ENCODE measurements at regions not wholly inside any gene's neighbourhood (a gene's known extent, or its start where the extent isn't known, plus 50 kb on each side); places are given as distances from the start of the nearest gene placed in this dataset.
A peak's percentile ranks its signal among the peaks of the same experiment; 100 is the strongest.

DNA sequence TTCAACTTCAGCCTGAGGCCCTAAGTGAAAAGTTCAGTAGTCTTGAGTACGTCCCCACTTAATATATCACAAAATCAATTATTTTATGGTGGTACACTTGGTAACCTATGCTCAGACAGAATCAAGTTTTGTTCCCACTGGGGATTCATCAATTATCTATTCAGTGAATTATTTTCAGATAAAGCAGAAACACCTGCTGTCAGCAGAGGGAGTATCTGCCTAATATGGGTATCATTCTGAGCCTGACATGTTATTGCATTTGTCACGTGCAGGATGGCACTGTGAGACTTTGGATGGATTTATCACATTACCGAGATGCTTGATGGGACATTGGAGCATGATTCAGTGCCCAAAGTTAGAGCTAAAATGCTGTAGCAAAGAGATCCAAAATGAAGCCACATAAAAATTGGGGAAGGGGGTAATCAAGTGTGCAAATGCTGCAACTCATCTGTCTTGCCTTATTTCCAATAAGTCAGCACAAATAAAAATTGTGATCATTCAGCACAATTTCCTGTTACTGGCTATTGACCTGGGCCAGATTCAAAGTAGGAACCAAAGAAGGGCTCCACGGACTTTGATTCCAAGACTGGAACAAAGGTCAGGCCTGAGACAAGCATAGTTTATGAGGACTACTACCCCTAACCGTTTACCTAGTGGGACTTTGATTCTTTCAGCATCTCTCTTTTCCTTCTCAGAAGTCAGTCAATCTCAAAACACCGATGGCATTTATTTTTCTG is 657.6 kb downstream of the LMO4 start:
- no peak for DNase-seq

DNA sequence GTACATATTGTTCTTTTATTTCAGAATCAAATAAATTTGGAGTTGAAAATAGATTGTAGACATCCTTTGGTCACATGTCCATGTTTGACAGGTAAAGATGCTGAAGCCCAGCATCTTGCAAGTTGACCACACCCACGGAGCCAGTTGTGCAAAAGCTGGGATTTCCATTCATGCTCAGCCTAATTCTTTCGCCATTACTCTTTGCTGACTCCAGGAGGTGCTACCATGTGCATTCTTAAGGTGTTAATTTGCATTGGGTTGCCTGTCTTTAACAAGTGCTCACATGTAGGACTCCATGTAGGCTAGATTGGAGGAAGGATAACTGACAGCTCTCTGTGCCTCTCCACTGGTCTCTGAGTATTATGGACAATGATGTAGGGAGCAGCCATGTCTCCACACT is 660.7 kb downstream of the LMO4 start:
- no peak for DNase-seq

DNA sequence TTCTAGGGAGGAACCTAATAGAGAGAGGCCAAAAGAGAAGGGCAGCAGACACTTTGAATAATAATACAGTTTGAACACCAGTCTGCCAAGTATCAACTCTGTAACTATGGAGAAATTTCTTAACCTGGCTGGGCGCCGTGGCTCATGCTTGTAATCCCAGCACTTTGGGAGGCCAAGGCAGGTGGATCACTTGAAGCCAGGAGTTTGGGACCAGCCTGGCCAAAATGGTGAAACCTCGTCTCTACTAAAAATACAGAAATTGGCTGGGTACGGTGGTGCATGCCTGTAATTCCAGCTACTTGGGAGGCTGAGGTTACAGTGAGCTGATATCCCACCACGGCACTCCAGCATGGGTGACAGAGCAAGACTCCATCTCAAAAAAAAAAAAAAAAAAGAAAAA is 663.9 kb downstream of the LMO4 start:
- DNase-seq, result peak in 9 of 51 donors; percentile 1 to 22 (median 7)

DNA sequence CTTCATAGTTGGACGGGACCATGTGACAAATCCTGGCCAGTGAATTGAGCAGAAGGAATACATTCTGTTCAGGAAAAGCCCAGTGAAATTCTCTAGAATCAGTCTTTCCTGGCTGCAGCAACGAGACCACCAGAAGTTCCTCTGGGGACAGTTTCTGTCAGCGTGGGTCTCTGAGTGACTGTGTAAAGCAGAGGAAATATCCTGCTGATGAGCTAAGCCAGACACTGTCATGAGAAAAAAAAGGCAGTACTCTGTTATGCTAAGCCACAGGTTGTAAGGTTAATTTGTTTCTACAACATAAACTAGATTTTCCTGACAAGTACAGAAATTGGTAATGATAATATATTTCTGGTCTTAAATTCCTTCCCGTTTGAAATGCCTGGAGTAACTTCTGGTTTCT is 664.4 kb downstream of the LMO4 start:
- no peak for DNase-seq

DNA sequence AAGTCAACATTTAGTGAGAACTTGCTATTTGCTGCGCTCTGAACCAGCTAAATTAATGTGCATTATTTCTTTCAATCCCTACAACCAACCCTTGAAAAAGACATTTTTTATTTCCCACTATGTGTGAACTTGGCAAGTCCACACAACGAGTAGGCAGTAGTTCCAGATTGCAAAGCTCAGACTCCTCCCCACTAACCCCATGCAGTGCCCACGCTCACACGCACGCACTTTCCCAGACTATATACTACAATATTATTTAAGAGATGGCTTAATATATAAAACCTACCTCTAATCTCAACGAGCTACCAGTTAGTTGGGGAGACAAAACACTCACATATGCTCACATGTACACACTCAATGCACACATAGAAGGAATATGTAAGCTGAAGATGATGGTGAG is 671.2 kb downstream of the LMO4 start:
- DNase-seq, result no peak

DNA sequence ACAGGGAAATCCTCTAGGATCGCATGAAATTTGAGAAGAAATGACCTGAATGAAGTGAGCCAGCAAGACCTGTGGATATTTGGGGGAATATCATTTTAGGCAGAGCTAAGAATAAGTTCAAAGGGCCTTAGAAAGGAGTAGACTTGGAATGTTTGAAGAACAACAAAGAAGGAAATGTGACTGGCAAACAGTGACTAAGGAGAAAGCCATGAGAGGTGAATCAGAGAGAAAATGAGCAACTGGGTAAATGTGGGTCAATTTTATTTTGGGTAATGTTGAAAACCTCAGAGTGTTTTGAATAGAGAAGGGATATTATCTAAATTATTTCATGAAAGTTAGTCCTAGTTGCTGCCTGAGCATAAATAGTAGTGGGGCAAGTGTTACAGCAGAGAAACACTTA is 672.8 kb downstream of the LMO4 start:
- DNase-seq, result no peak

DNA sequence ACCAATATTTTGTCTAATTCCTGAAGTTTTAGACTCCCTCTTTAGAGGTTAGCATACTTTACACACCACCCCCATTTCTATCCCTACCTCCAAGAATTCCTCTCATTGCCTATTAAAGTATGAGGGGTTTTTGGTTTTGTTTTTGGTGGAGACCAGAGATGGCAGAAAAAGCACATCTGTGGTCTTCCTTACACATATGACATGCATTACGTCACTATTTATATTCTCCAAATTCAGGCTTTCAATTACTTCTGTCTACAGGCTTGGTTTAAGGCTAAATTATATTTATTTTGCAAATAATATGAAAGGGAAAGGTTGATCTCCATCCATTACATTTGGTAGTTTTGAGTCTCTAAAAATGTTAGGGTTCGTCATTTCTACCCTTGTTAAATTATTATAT is 674.6 kb downstream of the LMO4 start:
- DNase-seq, result no peak

DNA sequence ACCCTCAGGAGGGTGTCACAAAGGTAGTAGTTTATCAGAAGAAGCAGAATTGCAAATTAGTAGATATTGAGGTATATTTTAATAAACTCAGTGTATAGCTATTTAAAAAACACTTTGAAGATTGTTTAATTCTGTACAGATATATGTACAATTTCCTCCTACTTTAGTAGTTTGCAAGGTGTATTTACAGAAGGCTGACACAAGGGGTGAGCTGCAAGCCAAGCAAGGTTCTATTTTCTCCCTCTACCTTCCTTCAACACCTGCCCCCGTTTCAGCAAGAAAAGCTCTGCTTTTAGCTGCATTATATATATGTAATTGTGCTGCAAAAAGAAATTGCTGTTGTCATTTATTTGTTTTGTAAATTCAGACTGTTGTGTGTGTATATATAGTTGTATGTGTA is 674.2 kb upstream of the PKN2 start:
- DNase-seq, result no peak

DNA sequence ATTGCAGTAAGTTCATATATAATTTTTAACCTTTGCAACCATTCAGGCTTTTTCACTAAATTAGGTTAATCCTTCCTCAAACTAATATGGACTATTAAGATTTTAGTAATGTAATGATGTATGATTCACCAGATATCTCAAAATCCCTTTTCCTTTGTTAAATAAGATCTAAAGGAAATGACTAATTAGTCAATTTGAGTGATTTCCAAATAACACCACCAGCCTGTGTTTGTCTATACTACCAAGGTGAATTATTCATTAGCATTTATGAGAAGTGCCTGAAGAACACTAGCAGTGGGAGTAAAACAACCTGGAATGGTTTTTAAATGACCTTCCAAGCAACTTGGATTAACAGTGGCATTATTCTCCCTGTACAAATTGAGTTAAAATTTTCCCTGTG is 670.6 kb upstream of the PKN2 start:
- DNase-seq, result no peak

DNA sequence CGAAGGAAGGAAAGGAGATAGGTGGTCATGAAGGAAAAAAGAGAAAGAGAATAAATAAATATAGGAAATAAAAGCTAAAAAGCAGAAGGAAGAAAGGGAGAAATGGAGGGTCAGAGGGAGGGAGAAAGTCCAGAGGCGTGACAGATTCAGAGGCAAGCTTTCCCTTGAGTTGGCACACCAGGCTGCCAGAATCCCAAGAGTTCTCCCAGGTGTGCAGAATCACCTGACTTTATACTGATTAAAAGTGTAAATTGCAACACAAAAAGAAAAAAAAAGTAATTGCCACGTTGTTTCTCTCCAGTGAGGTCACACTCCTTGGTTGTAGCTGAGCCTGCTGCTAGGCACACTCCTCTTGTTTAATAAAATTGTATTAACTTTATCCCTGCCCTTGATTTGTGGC is 669.9 kb upstream of the PKN2 start:
- DNase-seq, result no peak

DNA sequence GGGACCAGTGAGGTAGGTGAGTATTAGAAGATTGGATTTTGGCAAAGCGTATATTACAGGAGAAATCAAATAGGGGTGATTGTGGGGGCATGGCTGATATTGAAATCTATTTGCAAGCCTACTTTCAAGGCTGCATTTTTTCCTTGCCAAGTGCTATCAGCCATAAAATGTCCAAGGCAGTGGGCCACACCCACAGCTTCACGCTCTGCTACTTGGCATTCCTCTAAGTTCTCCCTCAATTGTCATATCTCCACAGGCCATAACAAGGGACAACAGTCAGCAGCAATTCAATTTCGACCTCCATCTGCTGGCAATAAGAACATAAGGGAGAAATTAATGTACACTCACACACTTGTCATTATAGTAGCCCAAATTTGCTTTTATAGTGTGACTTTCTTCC is 667.1 kb upstream of the PKN2 start:
- no peak for DNase-seq

DNA sequence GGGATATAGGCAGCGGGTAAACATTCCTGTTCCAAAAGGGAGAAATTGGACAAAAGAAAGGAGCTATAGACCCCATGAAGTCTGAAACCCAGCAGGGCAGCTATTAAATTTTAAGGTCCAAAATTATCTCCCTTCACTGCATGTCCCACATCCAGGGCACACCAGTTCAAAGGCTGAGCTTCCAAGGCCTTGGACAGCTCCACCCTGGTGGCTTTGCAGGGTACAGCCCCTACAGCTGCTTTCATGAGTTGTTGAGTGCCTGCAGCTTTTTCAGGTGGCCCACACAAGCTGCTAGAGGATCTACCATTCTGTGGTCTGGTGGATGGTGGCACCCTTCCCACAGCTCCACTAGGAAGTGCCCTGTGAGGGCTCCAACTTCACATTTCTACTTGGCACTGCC is 662.5 kb upstream of the PKN2 start:
- DNase-seq, result no peak

DNA sequence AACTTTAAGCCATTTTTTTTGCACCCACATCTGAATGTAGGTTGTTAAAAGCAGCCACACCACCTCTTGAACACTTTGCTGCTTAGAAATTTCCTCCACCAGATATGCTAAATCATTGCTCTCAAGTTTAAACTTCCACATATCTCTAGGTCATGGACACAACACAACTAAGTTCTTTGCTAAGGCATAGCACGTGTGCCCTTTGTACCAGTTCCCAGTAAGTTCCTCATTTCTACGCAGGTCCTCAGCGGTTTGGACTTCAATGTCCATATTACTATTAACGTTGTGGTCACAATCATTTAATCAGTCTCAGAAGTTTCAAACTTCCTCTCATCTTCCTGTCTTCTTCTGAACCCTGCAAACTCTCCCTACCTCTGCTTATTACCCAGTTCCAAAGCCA is 661.6 kb upstream of the PKN2 start:
- DNase-seq, result no peak

DNA sequence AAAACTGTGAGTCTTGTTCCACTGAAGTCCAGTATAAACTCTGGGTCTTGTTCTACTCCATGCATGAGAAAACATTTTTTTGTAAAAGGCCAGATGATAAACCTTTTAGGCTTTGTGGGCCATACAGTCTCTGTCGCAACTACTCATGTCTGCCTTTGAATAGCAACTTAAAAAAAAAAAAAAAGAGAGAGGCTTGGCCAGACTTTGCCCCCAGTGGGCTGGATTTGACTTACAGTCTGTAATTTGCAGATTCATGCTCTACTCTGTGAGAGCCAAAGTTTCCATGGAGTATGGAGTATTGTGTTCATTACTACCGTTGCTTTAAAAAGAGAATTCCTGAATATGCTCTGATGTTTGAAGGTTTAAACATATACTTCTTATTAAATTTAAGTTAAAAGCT is 654.9 kb upstream of the PKN2 start:
- no peak for DNase-seq

DNA sequence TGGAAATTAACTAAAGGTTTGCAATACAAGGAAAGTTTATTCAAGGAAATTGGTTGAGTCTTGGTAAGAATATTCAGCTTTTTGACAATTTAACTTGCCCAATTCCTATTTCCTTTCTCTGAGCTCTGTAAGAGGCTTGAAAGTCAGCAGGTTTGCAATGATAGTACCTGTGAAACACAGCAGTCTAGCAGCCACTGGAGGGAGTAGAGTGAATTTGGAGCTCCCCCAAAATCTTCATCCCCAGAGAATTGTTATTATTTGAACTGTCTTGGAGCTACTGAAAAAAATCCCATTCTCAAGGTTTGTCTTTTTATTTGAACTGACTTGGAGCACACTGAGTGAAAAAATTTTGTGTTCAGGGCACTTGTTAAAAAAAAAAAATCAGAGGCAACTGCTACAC is 654.2 kb upstream of the PKN2 start:
- no peak for DNase-seq

DNA sequence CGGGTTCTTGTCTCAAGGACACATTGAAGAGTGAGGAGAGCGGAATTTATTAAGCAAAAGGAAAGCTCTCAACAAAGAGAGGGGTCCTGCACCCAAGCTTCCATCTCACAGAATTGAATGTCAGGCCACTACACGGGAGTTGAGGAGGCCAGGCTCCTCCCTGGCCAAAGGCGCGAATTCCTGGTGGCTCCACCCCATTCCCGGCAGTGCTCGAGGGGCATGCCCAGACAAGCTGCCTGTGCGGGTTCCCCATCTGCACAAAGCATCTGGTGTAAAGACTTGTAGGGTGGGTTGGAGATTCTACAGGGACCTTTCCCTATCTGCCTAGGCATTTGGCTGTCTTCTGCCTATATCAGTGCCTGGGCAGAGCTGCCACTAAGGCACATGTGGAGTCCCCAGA is 648.5 kb upstream of the PKN2 start:
- no peak for DNase-seq

DNA sequence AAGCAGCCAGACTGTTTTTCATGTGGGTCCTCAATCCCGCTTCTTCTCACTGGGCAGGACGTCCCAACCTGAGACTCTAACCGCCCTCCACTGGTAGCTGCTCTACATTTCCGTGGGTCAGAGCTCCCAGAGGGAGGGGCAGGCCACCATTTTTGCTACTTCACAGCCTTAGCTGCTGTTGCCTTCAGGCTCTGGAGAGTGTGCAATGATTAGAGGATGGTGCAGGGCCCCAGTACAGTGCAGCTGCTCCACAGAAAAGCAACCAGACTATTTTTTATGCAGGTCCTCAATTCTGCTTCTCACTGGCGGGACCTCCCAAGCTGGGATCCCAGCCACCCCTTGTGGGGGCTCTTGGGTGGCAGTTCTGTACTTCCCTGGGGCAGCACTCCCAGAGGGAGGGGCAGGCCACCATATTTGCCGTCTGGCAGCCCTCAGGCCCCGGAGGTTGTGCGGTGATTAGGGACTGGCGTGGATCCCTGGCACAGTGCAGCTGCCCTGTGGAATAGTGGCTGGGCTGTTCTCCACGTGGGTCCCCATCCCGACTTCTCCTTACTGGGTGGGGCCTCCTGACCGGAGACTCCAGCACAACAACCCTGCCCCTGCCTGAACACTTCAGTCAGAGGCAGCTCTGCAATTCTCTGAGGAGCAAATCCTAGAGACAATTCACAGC is 647.6 kb upstream of the PKN2 start:
- DNase-seq, result peak in 16 of 51 donors; percentile 1 to 60 (median 24)

DNA sequence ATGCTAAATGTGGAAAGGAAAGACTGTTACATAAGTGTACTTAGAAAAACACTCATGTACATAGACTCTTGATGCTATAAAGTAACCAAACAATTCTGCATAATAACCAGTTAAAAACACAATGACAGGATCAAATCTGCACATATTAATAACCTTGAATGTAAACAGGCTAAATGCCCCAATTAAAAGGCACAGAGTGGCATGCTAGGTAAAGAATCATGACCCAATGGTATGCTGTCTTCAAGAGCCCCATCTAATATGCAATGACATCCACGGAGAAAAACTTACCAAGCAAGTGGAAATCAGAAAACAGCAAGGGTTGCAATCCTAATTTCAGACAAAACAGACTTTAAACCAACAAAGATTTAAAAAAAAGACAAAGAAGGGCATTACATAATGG is 644.8 kb upstream of the PKN2 start:
- no peak for DNase-seq

DNA sequence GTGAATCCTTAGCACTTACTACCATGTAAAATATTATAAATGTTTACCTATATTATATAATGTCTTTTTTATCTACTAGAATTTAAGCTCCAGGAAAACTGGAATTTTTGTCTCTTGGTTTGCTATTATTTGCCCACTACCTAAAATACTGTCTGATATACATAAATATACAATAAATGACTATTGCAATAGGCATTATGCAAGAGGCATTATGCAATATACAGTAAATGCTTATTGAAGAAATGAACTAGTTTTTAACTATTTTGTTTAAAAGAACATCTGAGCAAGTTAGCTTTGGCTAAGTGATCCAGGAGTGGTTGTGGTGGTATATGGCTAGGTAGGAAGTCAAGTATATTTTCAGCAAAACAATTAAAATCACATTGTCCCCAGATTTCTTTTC is 640.2 kb upstream of the PKN2 start:
- no peak for DNase-seq

DNA sequence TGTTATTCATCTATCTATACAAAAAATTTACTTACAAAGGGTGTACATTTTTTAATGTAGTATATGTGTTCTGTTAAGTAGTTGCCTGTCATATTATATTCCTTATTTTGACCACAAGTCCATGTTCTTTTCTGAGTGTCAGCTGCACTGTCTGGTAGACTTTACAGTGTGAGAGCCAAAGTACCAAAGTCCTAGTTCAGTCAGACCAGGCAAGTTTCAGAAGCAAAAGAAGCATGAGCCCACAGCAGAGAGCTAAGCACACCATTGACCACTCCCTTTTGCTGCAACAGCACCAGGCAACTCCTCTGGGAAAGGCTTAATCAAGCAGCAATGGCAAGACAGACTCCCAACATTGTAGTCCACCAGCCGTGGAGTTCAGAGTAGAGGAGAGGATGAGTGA is 631.9 kb upstream of the PKN2 start:
- DNase-seq, result no peak

DNA sequence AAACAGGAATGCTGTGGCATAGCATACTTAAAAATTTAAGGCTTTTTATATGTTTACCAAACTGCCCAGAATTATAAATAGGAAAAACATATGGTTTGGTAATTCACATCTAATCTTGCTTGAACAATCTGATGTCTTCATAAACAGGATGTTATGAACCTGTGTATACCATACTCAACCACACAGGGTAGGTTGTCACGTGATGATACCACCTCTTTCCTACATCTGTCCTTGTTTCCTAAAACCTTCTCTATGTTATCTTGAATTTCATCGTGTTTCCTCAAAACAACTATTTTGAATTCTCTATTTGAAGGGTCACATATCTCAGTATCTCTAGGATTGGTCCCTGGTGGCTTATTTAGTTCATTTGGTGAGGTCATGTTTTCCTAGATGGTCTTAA is 631.0 kb upstream of the PKN2 start:
- no peak for DNase-seq

DNA sequence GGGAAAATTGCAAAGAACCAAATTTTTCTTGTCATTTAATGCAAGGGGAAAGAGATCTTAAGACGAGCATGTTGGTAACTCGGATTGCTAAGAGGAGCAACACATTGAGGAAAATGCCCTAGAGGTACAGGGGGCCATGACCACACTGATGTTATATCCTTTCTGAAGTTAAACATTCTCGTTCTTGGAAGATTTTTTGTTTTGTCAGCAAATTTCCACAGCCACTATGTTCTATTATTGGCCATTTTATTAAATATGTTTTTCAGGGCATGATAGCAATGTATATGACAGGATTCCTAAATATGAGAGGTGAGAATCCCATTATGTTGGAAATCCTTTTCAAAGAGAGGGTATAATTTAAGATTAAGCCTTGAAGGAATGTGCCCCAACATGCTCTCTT is 627.2 kb upstream of the PKN2 start:
- no peak for DNase-seq

DNA sequence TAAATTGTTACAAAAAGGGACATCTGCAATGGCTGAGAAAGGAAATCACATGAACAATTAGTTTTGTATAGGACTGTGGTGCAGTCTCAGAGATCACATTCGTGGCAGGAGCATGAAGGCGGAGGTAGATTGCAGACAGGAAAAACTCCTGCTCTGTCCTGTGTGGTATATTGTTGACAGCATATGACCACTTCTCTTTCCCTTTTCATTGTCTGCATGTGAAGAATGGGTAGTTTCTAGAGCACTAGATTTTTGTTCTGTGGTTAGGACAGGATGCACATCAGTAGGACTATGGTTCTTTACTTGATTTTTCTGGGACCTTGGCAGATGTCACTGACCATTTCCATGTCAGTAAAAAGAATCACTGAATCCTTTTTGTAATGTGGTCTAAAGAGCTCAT is 625.9 kb upstream of the PKN2 start:
- no peak for DNase-seq
